HCT116 (cell line): ENCODE measurements at regions not wholly inside any gene's neighbourhood (a gene's known extent, or its start where the extent isn't known, plus 50 kb on each side); places are given as distances from the start of the nearest gene placed in this dataset.

Source experiments
- ATAC-seq: fragments of 200-7000 bp; cut with Tn5 transposase; 2 replicates; pipeline ENCODE4 v1.9.1; 2020; ENCODE audit warnings: mild to moderate bottlenecking, moderate library complexity
- BruUV-seq: library from RNA; stranded (reverse); fragments of 400-500 nt; replicated peaks from 2 replicates; lab custom pipeline; 2021; lab: Mats Ljungman, UMichigan
- CTCF ChIA-PET: fragments of 300-600 bp; sonication (Branson Sonifier 250); formaldehyde crosslinking; loops from one replicate; lab custom pipeline; 2021; ENCODE audit warnings: antibody characterized with exemption; lab: Charles Lee
- POLR2A ChIA-PET: fragments of 300-600, 350-600 bp; sonication (Branson Sonifier 250); formaldehyde crosslinking; loops from one replicate; lab custom pipeline; 2021; ENCODE audit warnings: antibody characterized with exemption; lab: Charles Lee
- RAD21 ChIA-PET, 2 experiments: fragments of 300-600 bp; sonication (Branson Sonifier 250); formaldehyde crosslinking; loops; one replicate each; lab custom pipeline; 2023; ENCODE audit warnings: low total read pairs in 2 of 2; ENCODE audit not compliant: uncharacterized antibody in 2 of 2, unreplicated experiment in 2 of 2, low non-redundant PET in 1 of 2; lab: Charles Lee
- DNase-seq: peaks from one replicate; pipeline ENCODE4 v3.0.0-alpha.2; 2010; ENCODE audit warnings: low read depth, low spot score
- H2AFZ ChIP-seq: fragments of 200-600 bp; shearing (Covaris generic), sonication (generic); 2 replicates; pipeline ENCODE4 v1.6.1; 2017; ENCODE audit warnings: low read depth, mixed run types, mixed read lengths, antibody characterized with exemption, low read length; ENCODE audit not compliant: poor library complexity, severe bottlenecking
- H3K27ac ChIP-seq: 2 replicates; pipeline ENCODE4 v1.5.1; 2012; ENCODE audit warnings: low read depth, low read length
- H3K27me3 ChIP-seq: fragments of 200-600 bp; sonication (generic); 2 replicates; pipeline ENCODE4 v1.6.1; 2016; ENCODE audit warnings: mixed run types, low read length, mixed read lengths; ENCODE audit not compliant: insufficient read depth
- H3K36me3 ChIP-seq, 2 experiments: fragments of 200-500 bp in 1 of 2; fragments of 200-600 bp in 1 of 2; sonication (Bioruptor generic) in 1 of 2; sonication (generic) in 1 of 2; 2 replicates each; pipeline versions ENCODE4 v1.5.1 to v1.6.1; 2014 to 2016; ENCODE audit warnings: low read length in 2 of 2, inconsistent platforms in 1 of 2, mixed read lengths in 1 of 2, mixed run types in 1 of 2; ENCODE audit not compliant: insufficient read depth in 2 of 2, control insufficient read depth in 1 of 2
- H3K4me1 ChIP-seq, 2 experiments: fragments of 200-600 bp in 1 of 2; sonication (generic) in 1 of 2; 2 replicates each; pipeline versions ENCODE4 v1.5.1 to v1.6.1; 2012 to 2017; ENCODE audit warnings: low read length in 2 of 2, inconsistent platforms in 1 of 2, mild to moderate bottlenecking in 1 of 2, mixed read lengths in 1 of 2, mixed run types in 1 of 2, moderate library complexity in 1 of 2; ENCODE audit not compliant: insufficient read depth in 2 of 2, control insufficient read depth in 1 of 2
- H3K4me2 ChIP-seq: fragments of 200-600 bp; sonication (generic); 2 replicates; pipeline ENCODE4 v1.6.1; 2017; ENCODE audit warnings: mixed run types, low read length, mixed read lengths
- H3K4me3 ChIP-seq, 2 experiments: fragments of 200-600 bp in 1 of 2; sonication (generic) in 1 of 2; replicated peaks in 1 of 2; 2 replicates each; pipeline ENCODE4 v1.5.1; 2011 to 2016; ENCODE audit warnings: low read length in 2 of 2, control low read depth in 1 of 2, low read depth in 1 of 2, mild to moderate bottlenecking in 1 of 2, mixed read lengths in 1 of 2, mixed run types in 1 of 2
- H3K79me2 ChIP-seq: fragments of 200-600 bp; sonication (generic); 2 replicates; pipeline ENCODE4 v1.6.1; 2017; ENCODE audit warnings: mild to moderate bottlenecking, mixed run types, low read length, moderate library complexity, mixed read lengths; ENCODE audit not compliant: insufficient read depth
- H3K9ac ChIP-seq: fragments of 200-600 bp; sonication (generic); 2 replicates; pipeline ENCODE4 v1.6.1; 2016; ENCODE audit warnings: low read length, mixed read lengths
- H3K9me2 ChIP-seq: fragments of 200-600 bp; sonication (generic), shearing (Covaris generic); 2 replicates; pipeline ENCODE4 v1.6.1; 2017; ENCODE audit warnings: mixed run types, mild to moderate bottlenecking, moderate library complexity; ENCODE audit not compliant: insufficient read depth
- H3K9me3 ChIP-seq, 2 experiments: fragments of 200-500 bp in 1 of 2; fragments of 200-600 bp in 1 of 2; sonication (Bioruptor generic) in 1 of 2; sonication (generic) in 1 of 2; 2 replicates each; pipeline ENCODE4 v1.6.1; 2014 to 2017; ENCODE audit warnings: low read length in 2 of 2, mixed read lengths in 2 of 2, inconsistent platforms in 1 of 2, low read depth in 1 of 2, mild to moderate bottlenecking in 1 of 2, mixed run types in 1 of 2, moderate library complexity in 1 of 2; ENCODE audit not compliant: control insufficient read depth in 1 of 2, insufficient read depth in 1 of 2
- H4K20me1 ChIP-seq: fragments of 200-600 bp; sonication (generic), shearing (Covaris generic); 2 replicates; pipeline ENCODE4 v1.6.1; 2017; ENCODE audit warnings: mixed run types, mild to moderate bottlenecking, moderate library complexity; ENCODE audit not compliant: insufficient read depth
- CBX3 ChIP-seq: IDR thresholded peaks from 2 replicates; pipeline ENCODE4 v1.6.1; 2012; ENCODE audit warnings: low read depth
- CEBPB ChIP-seq: IDR thresholded peaks from 2 replicates; pipeline ENCODE4 v1.6.1; 2012; ENCODE audit warnings: low read depth
- EGR1 ChIP-seq: IDR thresholded peaks from 2 replicates; pipeline ENCODE4 v1.6.1; 2012; ENCODE audit warnings: low read depth
- ELF1 ChIP-seq: IDR thresholded peaks from 2 replicates; pipeline ENCODE4 v1.6.1; 2012; ENCODE audit warnings: low read depth, borderline replicate concordance
- FOSL1 ChIP-seq: IDR thresholded peaks from 2 replicates; pipeline ENCODE4 v1.6.1; 2012; ENCODE audit warnings: low read depth
- POLR2AphosphoS5 ChIP-seq: IDR thresholded peaks from 2 replicates; pipeline ENCODE4 v1.6.1; 2011; ENCODE audit warnings: mild to moderate bottlenecking, low read depth, low read length, moderate library complexity
- SIN3A ChIP-seq: IDR thresholded peaks from 2 replicates; pipeline ENCODE4 v1.6.1; 2012; ENCODE audit warnings: low read depth
- SP1 ChIP-seq: IDR thresholded peaks from 2 replicates; pipeline ENCODE4 v1.6.1; 2012; ENCODE audit warnings: low read depth
- SRF ChIP-seq: IDR thresholded peaks from 2 replicates; pipeline ENCODE4 v1.6.1; 2012; ENCODE audit warnings: low read depth
- TCF7L2 ChIP-seq: IDR thresholded peaks from 2 replicates; pipeline ENCODE4 v1.7.0; 2011; ENCODE audit warnings: borderline replicate concordance, inconsistent platforms; ENCODE audit not compliant: insufficient read depth, insufficient read length; ENCODE audit errors: extremely low read depth
- ZFX ChIP-seq: fragments of 450-650 bp; IDR thresholded peaks from 2 replicates; pipeline ENCODE4 v1.6.1; 2017
- ZNF274 ChIP-seq: fragments of 200-500 bp; sonication (Bioruptor generic); IDR thresholded peaks from 2 replicates; pipeline ENCODE4 v1.6.1; 2014; ENCODE audit warnings: mild to moderate bottlenecking, low read depth, low read length, inconsistent platforms
- intact Hi-C: fragments of 100-400 bp; cut with micrococcal nuclease; formaldehyde crosslinking; loops from 2 replicates; pipeline ENCODE4 v1.10.0; 2022
- TF ChIP-seq, protein P1 (sequence below): IDR thresholded peaks from 2 replicates; pipeline ENCODE4 v1.6.1; 2012
- TF ChIP-seq, protein P2 (sequence below): IDR thresholded peaks from 2 replicates; pipeline ENCODE4 v1.6.1; 2012; ENCODE audit warnings: low read depth
- TF ChIP-seq, protein P3 (sequence below): IDR thresholded peaks from 2 replicates; pipeline ENCODE4 v1.6.1; 2011; ENCODE audit warnings: mild to moderate bottlenecking, low read length, moderate library complexity; ENCODE audit not compliant: insufficient replicate concordance; ENCODE audit errors: extremely low read depth
- TF ChIP-seq, protein P4 (sequence below): IDR thresholded peaks from 2 replicates; pipeline ENCODE4 v1.6.1; 2012

DNA sequence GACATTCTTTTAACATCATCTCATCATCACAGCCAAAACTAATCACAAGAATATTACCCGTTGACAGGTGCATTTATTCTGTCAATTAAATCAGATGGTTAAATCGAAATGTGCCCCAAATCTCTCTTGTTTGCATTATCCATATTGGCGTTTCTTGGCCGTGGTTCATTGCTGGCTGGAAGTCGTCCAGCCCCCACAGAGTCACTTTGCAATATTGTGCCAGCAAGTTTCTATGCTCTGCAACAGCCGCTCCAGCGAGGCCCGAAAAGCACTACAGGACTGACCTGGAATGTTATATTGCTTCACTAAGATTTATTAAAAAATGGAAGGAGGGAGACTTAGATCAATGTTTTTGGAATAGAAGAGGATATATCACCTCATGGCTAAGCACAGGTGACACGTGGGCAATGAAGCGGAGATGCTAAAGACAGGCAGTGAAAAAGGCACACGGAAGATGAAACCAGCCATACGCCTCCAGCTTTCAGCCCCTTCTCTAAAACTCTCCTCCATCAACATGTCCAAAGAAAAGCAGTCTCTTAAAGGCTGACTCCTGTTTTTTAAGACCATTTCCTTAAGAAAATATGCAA lies 176.8 kb upstream of the VRK2 start:
- no peaks in the 10 kb centered on the region for H4K20me1 ChIP-seq
- no peak for ATAC-seq
- H3K9ac ChIP-seq = no peak overlapping the region
- no peaks in the 10 kb centered on the region for H3K9me2 ChIP-seq
- H3K4me2 ChIP-seq = no peak overlapping the region
- intact Hi-C loops = no loop called here
- no peaks in the 10 kb centered on the region for H3K79me2 ChIP-seq
- POLR2A ChIA-PET = no interaction called here
- no peaks in the 10 kb centered on the region for H3K36me3 ChIP-seq
- no TSS peak for BruUV-seq
- RAD21 ChIA-PET = no interaction called here
- H2AFZ ChIP-seq = no peak overlapping the region
- H3K9me3 ChIP-seq = no peaks in the 10 kb centered on the region
- H3K27ac ChIP-seq = no peak overlapping the region
- H3K27me3 ChIP-seq = no peaks in the 10 kb centered on the region
- no peak overlapping the region for H3K4me3 ChIP-seq
- no peaks in the 10 kb centered on the region for H3K4me1 ChIP-seq
- DNase-seq = no peak
- CTCF ChIA-PET = no interaction called here
- TF ChIP-seq SRF = no peak
- no peak for TF ChIP-seq FOSL1
- TF ChIP-seq CEBPB = no peak
- no peak for TF ChIP-seq TCF7L2
- no peak for TF ChIP-seq POLR2AphosphoS5
- TF ChIP-seq CBX3 = no peak
- no peak for TF ChIP-seq SIN3A
- TF ChIP-seq ZFX = no peak
- no peak for TF ChIP-seq ELF1
- TF ChIP-seq, protein P1, sequence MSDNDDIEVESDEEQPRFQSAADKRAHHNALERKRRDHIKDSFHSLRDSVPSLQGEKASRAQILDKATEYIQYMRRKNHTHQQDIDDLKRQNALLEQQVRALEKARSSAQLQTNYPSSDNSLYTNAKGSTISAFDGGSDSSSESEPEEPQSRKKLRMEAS = no peak
- TF ChIP-seq, protein P2, sequence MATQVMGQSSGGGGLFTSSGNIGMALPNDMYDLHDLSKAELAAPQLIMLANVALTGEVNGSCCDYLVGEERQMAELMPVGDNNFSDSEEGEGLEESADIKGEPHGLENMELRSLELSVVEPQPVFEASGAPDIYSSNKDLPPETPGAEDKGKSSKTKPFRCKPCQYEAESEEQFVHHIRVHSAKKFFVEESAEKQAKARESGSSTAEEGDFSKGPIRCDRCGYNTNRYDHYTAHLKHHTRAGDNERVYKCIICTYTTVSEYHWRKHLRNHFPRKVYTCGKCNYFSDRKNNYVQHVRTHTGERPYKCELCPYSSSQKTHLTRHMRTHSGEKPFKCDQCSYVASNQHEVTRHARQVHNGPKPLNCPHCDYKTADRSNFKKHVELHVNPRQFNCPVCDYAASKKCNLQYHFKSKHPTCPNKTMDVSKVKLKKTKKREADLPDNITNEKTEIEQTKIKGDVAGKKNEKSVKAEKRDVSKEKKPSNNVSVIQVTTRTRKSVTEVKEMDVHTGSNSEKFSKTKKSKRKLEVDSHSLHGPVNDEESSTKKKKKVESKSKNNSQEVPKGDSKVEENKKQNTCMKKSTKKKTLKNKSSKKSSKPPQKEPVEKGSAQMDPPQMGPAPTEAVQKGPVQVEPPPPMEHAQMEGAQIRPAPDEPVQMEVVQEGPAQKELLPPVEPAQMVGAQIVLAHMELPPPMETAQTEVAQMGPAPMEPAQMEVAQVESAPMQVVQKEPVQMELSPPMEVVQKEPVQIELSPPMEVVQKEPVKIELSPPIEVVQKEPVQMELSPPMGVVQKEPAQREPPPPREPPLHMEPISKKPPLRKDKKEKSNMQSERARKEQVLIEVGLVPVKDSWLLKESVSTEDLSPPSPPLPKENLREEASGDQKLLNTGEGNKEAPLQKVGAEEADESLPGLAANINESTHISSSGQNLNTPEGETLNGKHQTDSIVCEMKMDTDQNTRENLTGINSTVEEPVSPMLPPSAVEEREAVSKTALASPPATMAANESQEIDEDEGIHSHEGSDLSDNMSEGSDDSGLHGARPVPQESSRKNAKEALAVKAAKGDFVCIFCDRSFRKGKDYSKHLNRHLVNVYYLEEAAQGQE = no peak
- TF ChIP-seq, protein P3, sequence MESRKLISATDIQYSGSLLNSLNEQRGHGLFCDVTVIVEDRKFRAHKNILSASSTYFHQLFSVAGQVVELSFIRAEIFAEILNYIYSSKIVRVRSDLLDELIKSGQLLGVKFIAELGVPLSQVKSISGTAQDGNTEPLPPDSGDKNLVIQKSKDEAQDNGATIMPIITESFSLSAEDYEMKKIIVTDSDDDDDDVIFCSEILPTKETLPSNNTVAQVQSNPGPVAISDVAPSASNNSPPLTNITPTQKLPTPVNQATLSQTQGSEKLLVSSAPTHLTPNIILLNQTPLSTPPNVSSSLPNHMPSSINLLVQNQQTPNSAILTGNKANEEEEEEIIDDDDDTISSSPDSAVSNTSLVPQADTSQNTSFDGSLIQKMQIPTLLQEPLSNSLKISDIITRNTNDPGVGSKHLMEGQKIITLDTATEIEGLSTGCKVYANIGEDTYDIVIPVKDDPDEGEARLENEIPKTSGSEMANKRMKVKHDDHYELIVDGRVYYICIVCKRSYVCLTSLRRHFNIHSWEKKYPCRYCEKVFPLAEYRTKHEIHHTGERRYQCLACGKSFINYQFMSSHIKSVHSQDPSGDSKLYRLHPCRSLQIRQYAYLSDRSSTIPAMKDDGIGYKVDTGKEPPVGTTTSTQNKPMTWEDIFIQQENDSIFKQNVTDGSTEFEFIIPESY = no peak
- TF ChIP-seq, protein P4, sequence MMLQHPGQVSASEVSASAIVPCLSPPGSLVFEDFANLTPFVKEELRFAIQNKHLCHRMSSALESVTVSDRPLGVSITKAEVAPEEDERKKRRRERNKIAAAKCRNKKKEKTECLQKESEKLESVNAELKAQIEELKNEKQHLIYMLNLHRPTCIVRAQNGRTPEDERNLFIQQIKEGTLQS = no peak
- TF ChIP-seq ZNF274 = no peak
- TF ChIP-seq EGR1 = no peak
- TF ChIP-seq SP1 = no peak
